CD1c-positive myeloid dendritic cell (primary cell): ENCODE measurements at regions not wholly inside any gene's neighbourhood (a gene's known extent, or its start where the extent isn't known, plus 50 kb on each side); places are given as distances from the start of the nearest gene placed in this dataset.
"Not testable (repeated sequence)": the region's sequence is repeated elsewhere in the genome, so short reads cannot be mapped to it uniquely, and the experiment has no call there.

ENCODE experiments used
- DNase-seq: peaks from one replicate; pipeline ENCODE4 v3.0.0-alpha.2; 2016; ENCODE audit errors: extremely low spot score

- no peak for DNase-seq
Measured at GRCh38 chrX:150052226-150052625, 113.9 kb upstream of the EOLA2 start.

GRCh38 chrX:150058728-150059127, 120.4 kb upstream of the EOLA2 start:
- no peak for DNase-seq

- DNase-seq: no peak
Measured at GRCh38 chrX:150060406-150060805, 122.1 kb upstream of the EOLA2 start.

- no peak for DNase-seq
Measured at GRCh38 chrX:150062292-150063137, 124.2 kb upstream of the EOLA2 start.

- no peak for DNase-seq
Measured at GRCh38 chrX:150063138-150063518, 124.8 kb upstream of the EOLA2 start.

- peak; percentile 25 for DNase-seq
Measured at GRCh38 chrX:150063674-150064073, 125.4 kb upstream of the EOLA2 start.

- no peak for DNase-seq
Measured at GRCh38 chrX:150074175-150074574, 135.9 kb upstream of the EOLA2 start.

- no peak for DNase-seq
Measured at GRCh38 chrX:150080497-150080896, 142.2 kb upstream of the EOLA2 start.

- DNase-seq: no peak
Measured at GRCh38 chrX:150081076-150081475, 142.8 kb upstream of the EOLA2 start.

- DNase-seq: no peak
Measured at GRCh38 chrX:150084496-150085229, 146.4 kb upstream of the EOLA2 start.

- DNase-seq: no peak
Measured at GRCh38 chrX:150085881-150086280, 147.6 kb upstream of the EOLA2 start.

GRCh38 chrX:150086371-150086770, 148.1 kb upstream of the EOLA2 start:
- no peak for DNase-seq

- DNase-seq: no peak
Measured at GRCh38 chrX:150087612-150088011, 149.3 kb upstream of the EOLA2 start.

- DNase-seq: no peak
Measured at GRCh38 chrX:150088042-150088441, 149.8 kb upstream of the EOLA2 start.

GRCh38 chrX:150088766-150089518, 150.7 kb upstream of the EOLA2 start:
- no peak for DNase-seq

- not testable (repeated sequence) for DNase-seq
Measured at GRCh38 chrX:150091300-150091699, 153.0 kb upstream of the EOLA2 start.

- no peak for DNase-seq
Measured at GRCh38 chrX:150092549-150092948, 154.3 kb upstream of the EOLA2 start.

GRCh38 chrX:150094375-150094774, 156.1 kb upstream of the EOLA2 start:
- no peak for DNase-seq

- DNase-seq: no peak
Measured at GRCh38 chrX:150094996-150095395, 156.7 kb upstream of the EOLA2 start.

- DNase-seq: no peak
Measured at GRCh38 chrX:150099316-150099715, 161.0 kb upstream of the EOLA2 start.

- no peak for DNase-seq
Measured at GRCh38 chrX:150100261-150100660, 162.0 kb upstream of the EOLA2 start.

GRCh38 chrX:150118476-150118875, 180.2 kb upstream of the EOLA2 start:
- no peak for DNase-seq
